C4-2B (cell line): ENCODE measurements at regions not wholly inside any gene's neighbourhood (a gene's known extent, or its start where the extent isn't known, plus 50 kb on each side); places are given as distances from the start of the nearest gene placed in this dataset.

Experiments used
- CTCF ChIP-seq: fragments of 450-650 bp; conservative IDR thresholded peaks from 2 replicates; pipeline ENCODE4 v1.5.1; 2017; ENCODE audit warnings: mild to moderate bottlenecking
- ZFX ChIP-seq: fragments of 450-650 bp; IDR thresholded peaks from 2 replicates; pipeline ENCODE4 v1.6.1; 2017

GRCh38 chr3:137174514-137174913 is 216.7 kb downstream of the IL20RB start:
- no peak for TF ChIP-seq CTCF
- no peak for TF ChIP-seq ZFX
